ENCODE measurements at regions not wholly inside any gene's neighbourhood (a gene's known extent, or its start where the extent isn't known, plus 50 kb on each side); places are given as distances from the start of the nearest gene placed in this dataset.

DNA sequence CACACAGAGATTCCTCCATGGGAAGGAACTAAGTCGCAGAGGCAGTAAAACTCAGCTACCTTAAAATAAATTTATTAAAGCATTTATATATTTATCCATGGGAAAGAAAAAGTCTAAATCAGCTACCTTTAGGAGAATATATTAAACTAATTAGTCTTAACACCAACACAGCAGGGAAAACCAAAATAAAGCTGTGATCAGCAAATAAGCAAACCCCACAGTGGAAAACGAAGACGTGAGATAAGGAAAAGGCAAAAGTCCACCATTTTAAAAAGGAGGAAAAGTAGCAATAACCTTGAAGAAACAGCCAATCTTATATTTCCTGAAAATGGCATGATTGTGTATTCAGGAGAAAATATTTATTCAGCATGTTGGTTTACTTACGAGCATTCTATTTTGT is 473.0 kb upstream of the ROBO2 start:
- intact Hi-C loops (cut with micrococcal nuclease) = no loop called here
- Mint-ChIP-seq H3K27ac (no peak overlapping the region), H3K36me3 (ENCODE audit: low read depth) (no peaks in the 10 kb centered on the region), H3K27me3 (no peaks in the 10 kb centered on the region), H3K9me3 (peaks cover 2% of the 10 kb centered on the region), H3K4me1 (no peaks in the 10 kb centered on the region), H3K4me3 (no peak overlapping the region)
- CTCF ChIA-PET = interaction anchor here (0.7 kb wide), 1 partner anchor 920 kb away, joined by 3 read pairs; no protein-coding TSS in a partner anchor
- TF ChIP-seq, protein P1, sequence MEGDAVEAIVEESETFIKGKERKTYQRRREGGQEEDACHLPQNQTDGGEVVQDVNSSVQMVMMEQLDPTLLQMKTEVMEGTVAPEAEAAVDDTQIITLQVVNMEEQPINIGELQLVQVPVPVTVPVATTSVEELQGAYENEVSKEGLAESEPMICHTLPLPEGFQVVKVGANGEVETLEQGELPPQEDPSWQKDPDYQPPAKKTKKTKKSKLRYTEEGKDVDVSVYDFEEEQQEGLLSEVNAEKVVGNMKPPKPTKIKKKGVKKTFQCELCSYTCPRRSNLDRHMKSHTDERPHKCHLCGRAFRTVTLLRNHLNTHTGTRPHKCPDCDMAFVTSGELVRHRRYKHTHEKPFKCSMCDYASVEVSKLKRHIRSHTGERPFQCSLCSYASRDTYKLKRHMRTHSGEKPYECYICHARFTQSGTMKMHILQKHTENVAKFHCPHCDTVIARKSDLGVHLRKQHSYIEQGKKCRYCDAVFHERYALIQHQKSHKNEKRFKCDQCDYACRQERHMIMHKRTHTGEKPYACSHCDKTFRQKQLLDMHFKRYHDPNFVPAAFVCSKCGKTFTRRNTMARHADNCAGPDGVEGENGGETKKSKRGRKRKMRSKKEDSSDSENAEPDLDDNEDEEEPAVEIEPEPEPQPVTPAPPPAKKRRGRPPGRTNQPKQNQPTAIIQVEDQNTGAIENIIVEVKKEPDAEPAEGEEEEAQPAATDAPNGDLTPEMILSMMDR (IDR thresholded peaks at IDR 0.05) = no peak
- POLR2A ChIA-PET = no interaction called here
- DNase-seq = no peak
- no peak for ATAC-seq (ENCODE audit: low read depth)

DNA sequence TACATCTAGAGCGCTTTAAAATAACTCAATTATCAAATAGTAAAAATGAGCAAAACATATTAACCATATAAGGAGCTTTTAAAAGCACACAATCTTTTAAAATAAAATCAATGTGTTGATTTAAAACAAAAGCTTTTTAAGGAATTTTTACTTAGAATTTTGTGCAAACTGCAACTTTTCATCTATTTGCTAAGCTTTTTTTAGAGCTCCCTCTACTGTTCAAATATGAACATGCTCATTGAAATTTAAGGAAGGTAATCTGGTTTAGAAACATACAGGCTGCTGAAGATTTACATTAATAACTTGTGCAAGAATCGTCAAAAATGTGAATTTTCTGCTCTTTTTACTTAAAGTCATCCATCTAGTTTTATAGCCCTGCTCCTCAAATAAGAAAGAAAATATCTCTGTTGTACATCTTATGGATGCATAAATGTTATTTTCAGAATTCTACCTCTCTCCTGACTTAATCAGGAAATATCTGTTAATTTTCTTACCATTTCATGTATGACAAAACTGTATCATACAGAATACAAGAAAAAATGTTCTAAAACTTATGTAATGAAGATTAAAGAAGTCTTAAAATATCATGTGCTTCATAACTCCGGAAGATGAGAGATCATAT is 469.4 kb upstream of the ROBO2 start:
- intact Hi-C loops (cut with micrococcal nuclease) = no loop called here
- Mint-ChIP-seq H3K27me3 (no peaks in the 10 kb centered on the region), H3K36me3 (ENCODE audit: low read depth) (no peaks in the 10 kb centered on the region), H3K4me1 (no peaks in the 10 kb centered on the region), H3K4me3 (no peak overlapping the region), H3K9me3 (no peaks in the 10 kb centered on the region), H3K27ac (no peak overlapping the region)
- ChIA-PET POLR2A (no interaction called here), CTCF (interaction anchor here (0.8 kb wide), 1 partner anchor 12 kb away, joined by 3 read pairs; no protein-coding TSS in a partner anchor)
- ATAC-seq (ENCODE audit: low read depth) (no peak), DNase-seq (no peak)
- TF ChIP-seq, protein P1 (IDR thresholded peaks at IDR 0.05) = no peak

DNA sequence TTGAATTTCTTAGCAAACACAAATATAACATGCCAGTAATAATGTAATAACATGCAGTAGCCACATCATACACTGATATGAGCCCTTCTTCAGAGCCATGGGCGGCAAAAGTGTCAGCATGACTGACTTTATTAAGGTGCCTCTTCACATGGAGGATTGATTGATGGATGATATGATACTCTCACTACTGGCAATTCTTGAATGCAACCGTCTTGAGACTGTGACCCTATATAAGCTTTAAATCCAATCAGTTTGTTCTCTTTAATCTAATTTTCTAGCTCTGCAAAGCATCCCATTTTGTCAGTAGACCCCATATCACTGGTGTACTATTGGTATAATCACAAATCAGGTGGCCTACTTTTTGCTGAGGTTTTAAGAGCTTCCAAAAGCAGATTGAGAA is 463.7 kb upstream of the ROBO2 start:
- Mint-ChIP-seq H3K4me3 (no peak overlapping the region), H3K9me3 (no peaks in the 10 kb centered on the region), H3K4me1 (no peaks in the 10 kb centered on the region), H3K27ac (no peak overlapping the region), H3K36me3 (ENCODE audit: low read depth) (no peaks in the 10 kb centered on the region), H3K27me3 (no peaks in the 10 kb centered on the region)
- ChIA-PET CTCF (no interaction called here), POLR2A (no interaction called here)
- TF ChIP-seq, protein P1 (IDR thresholded peaks at IDR 0.05) = no peak
- intact Hi-C loops (cut with micrococcal nuclease) = no loop called here
- no peak for ATAC-seq (ENCODE audit: low read depth)
- DNase-seq = no peak

DNA sequence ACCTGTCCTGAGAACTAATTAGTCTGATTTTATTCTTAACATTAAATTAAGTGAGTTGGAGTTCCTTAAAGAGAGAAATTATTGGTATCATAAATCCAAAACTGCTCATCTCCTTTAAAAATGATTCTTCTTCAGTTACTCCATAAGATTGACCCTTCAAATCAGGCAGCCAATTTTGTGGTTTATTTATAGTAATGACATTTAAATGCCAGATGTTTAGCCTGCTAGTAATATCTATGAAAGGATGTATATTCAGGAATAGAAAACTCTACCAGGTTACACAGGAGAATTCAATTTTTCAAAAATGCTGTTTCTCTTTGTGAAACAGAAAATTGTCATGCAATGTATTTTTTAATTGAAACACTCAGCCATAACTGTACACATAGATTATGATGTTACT is 457.8 kb upstream of the ROBO2 start:
- ATAC-seq (ENCODE audit: low read depth) (no peak), DNase-seq (no peak)
- peaks cover 3% of the 10 kb centered on the region for H3K9me3 Mint-ChIP-seq
- TF ChIP-seq, protein P1 (IDR thresholded peaks at IDR 0.05) = no peak
- H3K4me1 Mint-ChIP-seq = no peaks in the 10 kb centered on the region
- H3K27ac Mint-ChIP-seq = no peak overlapping the region
- H3K27me3 Mint-ChIP-seq = no peaks in the 10 kb centered on the region
- intact Hi-C loops (cut with micrococcal nuclease) = no loop called here
- CTCF ChIA-PET = interaction anchor here (0.6 kb wide), 1 partner anchor 301 kb away, joined by 3 read pairs; no protein-coding TSS in a partner anchor
- no peaks in the 10 kb centered on the region for H3K36me3 Mint-ChIP-seq (ENCODE audit: low read depth)
- POLR2A ChIA-PET = no interaction called here
- no peak overlapping the region for H3K4me3 Mint-ChIP-seq

DNA sequence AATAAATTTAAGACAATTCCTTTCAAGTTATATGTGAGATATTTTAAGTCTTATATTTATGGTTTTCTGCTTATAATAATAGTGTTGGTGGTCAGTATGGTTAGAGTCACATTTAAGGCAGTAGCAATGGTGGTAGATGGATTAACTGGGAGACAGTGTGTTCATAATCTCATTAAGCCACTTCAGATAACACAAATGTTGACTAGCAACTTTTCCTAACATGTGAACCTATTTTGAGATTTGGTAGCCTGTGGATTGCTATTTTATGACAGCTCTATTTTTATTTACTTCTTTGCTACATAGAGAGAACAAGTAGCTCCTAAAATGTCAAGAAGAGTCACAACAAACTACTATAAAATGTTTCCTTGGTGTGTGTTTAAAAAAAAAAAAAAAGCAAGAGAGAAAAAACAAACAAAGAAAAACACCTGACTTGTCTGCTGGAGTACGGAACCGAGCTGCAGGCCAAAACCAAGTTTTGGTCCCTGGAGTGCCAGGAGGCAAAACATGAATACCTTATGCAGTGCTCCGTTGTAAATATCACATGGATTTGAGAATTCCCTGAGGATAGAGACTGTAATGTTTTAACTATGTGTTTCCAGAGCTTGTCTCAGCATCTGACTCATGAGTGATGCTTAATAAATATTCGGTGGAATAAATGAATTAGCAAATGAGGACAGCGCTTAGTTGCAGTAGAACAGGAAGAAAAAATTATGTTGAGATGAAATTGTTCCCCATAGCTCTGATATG is 457.1 kb upstream of the ROBO2 start:
- ChIA-PET POLR2A (no interaction called here), CTCF (interaction anchor here (0.6 to 0.7 kb wide), 2 partner anchors 13 to 302 kb away, joined by 3 read pairs; no protein-coding TSS in a partner anchor)
- Mint-ChIP-seq H3K36me3 (ENCODE audit: low read depth) (no peaks in the 10 kb centered on the region), H3K27ac (no peak overlapping the region), H3K9me3 (peaks cover 3% of the 10 kb centered on the region), H3K27me3 (no peaks in the 10 kb centered on the region), H3K4me3 (no peak overlapping the region), H3K4me1 (no peaks in the 10 kb centered on the region)
- intact Hi-C loops (cut with micrococcal nuclease) = no loop called here
- TF ChIP-seq, protein P1 (IDR thresholded peaks at IDR 0.05) = no peak
- DNase-seq (no peak), ATAC-seq (ENCODE audit: low read depth) (no peak)
